ENCODE measurements at regions not wholly inside any gene's neighbourhood (a gene's known extent, or its start where the extent isn't known, plus 50 kb on each side); places are given as distances from the start of the nearest gene placed in this dataset.

GRCh38 chr4:31947101-31947500, 1226.9 kb downstream of the PCDH7 start:
- Histone ChIP-seq H3K9me3 (no peaks in the 10 kb centered on the region), H3K4me2 (no peak overlapping the region), H3K4me3 (no peak overlapping the region), H3K4me1 (no peaks in the 10 kb centered on the region), H3K27ac (no peak overlapping the region)
- TF ChIP-seq HDAC2 (IDR thresholded peaks at IDR 0.05) (no peak), JUN (IDR thresholded peaks at IDR 0.05) (no peak), TFCP2L1 (CRISPR knock-in tag; IDR thresholded peaks at IDR 0.05) (no peak), NR3C1 (IDR thresholded peaks at IDR 0.05) (no peak), TP53 (CRISPR knock-in tag; IDR thresholded peaks at IDR 0.05) (no peak), HOXA7 (CRISPR knock-in tag; IDR thresholded peaks at IDR 0.05) (no peak), ESRRA (IDR thresholded peaks at IDR 0.05; ENCODE audit: borderline replicate concordance, low read length) (no peak), KDM1A (IDR thresholded peaks at IDR 0.05; ENCODE audit: low read depth) (no peak), JUNB (IDR thresholded peaks at IDR 0.05) (no peak), BHLHE40 (IDR thresholded peaks at IDR 0.05; ENCODE audit: low read depth, low read length) (no peak)
- FAIRE-seq (no peak), ATAC-seq (no peak), DNase-seq (ENCODE audit: low read depth in 1 of 2, low spot score in 1 of 2) (no peak)
- ChIA-PET POLR2A (no interaction called here), CTCF (no interaction called here)
- 11% methylated on average over 1 of the region's 1 CpG for WGBS (ENCODE audit: missing lambda C conversion rate)

DNA sequence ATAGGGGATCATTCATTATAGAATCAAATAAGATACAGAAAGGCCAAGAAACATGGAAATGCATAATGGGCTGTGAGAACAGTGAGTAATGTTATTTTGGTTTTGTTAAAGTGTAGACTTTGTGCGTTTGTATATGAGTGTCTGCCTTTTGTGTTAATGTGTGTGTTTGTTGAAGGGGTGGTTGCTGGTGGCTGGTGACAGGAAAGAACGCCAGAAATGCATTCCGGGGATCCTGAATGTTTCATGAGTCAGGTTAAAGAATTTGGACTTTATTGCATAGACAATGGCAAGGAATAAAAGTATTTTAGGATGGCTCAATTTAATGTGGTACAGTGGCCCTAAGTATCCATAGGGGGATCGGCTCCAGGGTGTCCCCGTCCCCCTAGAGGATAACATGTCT, 1228.9 kb downstream of the PCDH7 start:
- POLR2A ChIA-PET: no interaction called here
- no peak for TF ChIP-seq MAFK (IDR thresholded peaks at IDR 0.05; ENCODE audit: partially characterized antibody)
- no peak for TF ChIP-seq HOXB13 (CRISPR knock-in tag; IDR thresholded peaks at IDR 0.05; ENCODE audit: low read depth)
- TF ChIP-seq NR3C1 (IDR thresholded peaks at IDR 0.05): no peak
- TF ChIP-seq SREBF2 (IDR thresholded peaks at IDR 0.05): no peak
- no peak for TF ChIP-seq USF2 (IDR thresholded peaks at IDR 0.05)
- TF ChIP-seq CBX2 (IDR thresholded peaks at IDR 0.05; ENCODE audit: borderline replicate concordance, low read depth): no peak
- no peak for TF ChIP-seq ZSCAN20 (CRISPR knock-in tag; IDR thresholded peaks at IDR 0.05)
- no peak for TF ChIP-seq ZNF302 (CRISPR knock-in tag; IDR thresholded peaks at IDR 0.05)
- no peak for TF ChIP-seq HOXA7 (CRISPR knock-in tag; IDR thresholded peaks at IDR 0.05)
- TF ChIP-seq NPAS2 (CRISPR knock-in tag; IDR thresholded peaks at IDR 0.05; ENCODE audit: borderline replicate concordance): no peak
- TF ChIP-seq RAD21 (conservative IDR thresholded peaks at IDR 0.05 in 1 of 2, IDR thresholded peaks at IDR 0.05 in 1 of 2): no peak
- no peak for TF ChIP-seq HOXB5 (CRISPR knock-in tag; IDR thresholded peaks at IDR 0.05)
- no peak for TF ChIP-seq RFX5 (IDR thresholded peaks at IDR 0.05)
- TF ChIP-seq, protein P1, sequence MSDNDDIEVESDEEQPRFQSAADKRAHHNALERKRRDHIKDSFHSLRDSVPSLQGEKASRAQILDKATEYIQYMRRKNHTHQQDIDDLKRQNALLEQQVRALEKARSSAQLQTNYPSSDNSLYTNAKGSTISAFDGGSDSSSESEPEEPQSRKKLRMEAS (IDR thresholded peaks at IDR 0.05): no peak
- TF ChIP-seq MYC (IDR thresholded peaks at IDR 0.05; ENCODE audit: borderline replicate concordance, low read length): no peak
- TF ChIP-seq GATA3 (IDR thresholded peaks at IDR 0.05; ENCODE audit: borderline replicate concordance): no peak
- no peak for TF ChIP-seq CEBPB (IDR thresholded peaks at IDR 0.05)
- WGBS (ENCODE audit: missing lambda C conversion rate): 22% methylated on average over 5 of the region's 5 CpGs
- no peak for FAIRE-seq
- no peak overlapping the region for H3K27ac ChIP-seq
- no peak overlapping the region for H3K4me3 ChIP-seq
- DNase-seq (ENCODE audit: low read depth in 1 of 2, low spot score in 1 of 2): no peak
- H3K4me1 ChIP-seq: no peaks in the 10 kb centered on the region
- H3K4me2 ChIP-seq: no peak overlapping the region
- ATAC-seq: no peak
- CTCF ChIA-PET: no interaction called here
- H3K9me3 ChIP-seq: no peaks in the 10 kb centered on the region

- H3K4me1 ChIP-seq: no peaks in the 10 kb centered on the region
- ChIA-PET POLR2A (no interaction called here), CTCF (no interaction called here)
- H3K9me3 ChIP-seq: no peaks in the 10 kb centered on the region
- no peak for DNase-seq (ENCODE audit: low read depth in 1 of 2, low spot score in 1 of 2)
- H3K4me3 ChIP-seq: no peak overlapping the region
- no peak for ATAC-seq
- WGBS (ENCODE audit: missing lambda C conversion rate): 69% methylated on average over 2 of the region's 2 CpGs
- FAIRE-seq: no peak
- no peak overlapping the region for H3K4me2 ChIP-seq
- H3K27ac ChIP-seq: no peak overlapping the region
- TF ChIP-seq POLR2AphosphoS2 (conservative IDR thresholded peaks at IDR 0.05; ENCODE audit: low read length): no peak
- TF ChIP-seq HOXA7 (CRISPR knock-in tag; IDR thresholded peaks at IDR 0.05): no peak
- no peak for TF ChIP-seq RARB (CRISPR knock-in tag; IDR thresholded peaks at IDR 0.05)
- no peak for TF ChIP-seq JUN (IDR thresholded peaks at IDR 0.05)
- TF ChIP-seq POLR2A (IDR thresholded peaks at IDR 0.05; ENCODE audit: low read length): no peak
- no peak for TF ChIP-seq HOXB13 (CRISPR knock-in tag; IDR thresholded peaks at IDR 0.05; ENCODE audit: low read depth)
Observed at GRCh38 chr4:31955346-31955745, 1235.2 kb downstream of the PCDH7 start.
